ENCODE measurements at regions not wholly inside any gene's neighbourhood (a gene's known extent, or its start where the extent isn't known, plus 50 kb on each side); places are given as distances from the start of the nearest gene placed in this dataset.
"Not testable (repeated sequence)": the region's sequence is repeated elsewhere in the genome, so short reads cannot be mapped to it uniquely, and the experiment has no call there.

DNA sequence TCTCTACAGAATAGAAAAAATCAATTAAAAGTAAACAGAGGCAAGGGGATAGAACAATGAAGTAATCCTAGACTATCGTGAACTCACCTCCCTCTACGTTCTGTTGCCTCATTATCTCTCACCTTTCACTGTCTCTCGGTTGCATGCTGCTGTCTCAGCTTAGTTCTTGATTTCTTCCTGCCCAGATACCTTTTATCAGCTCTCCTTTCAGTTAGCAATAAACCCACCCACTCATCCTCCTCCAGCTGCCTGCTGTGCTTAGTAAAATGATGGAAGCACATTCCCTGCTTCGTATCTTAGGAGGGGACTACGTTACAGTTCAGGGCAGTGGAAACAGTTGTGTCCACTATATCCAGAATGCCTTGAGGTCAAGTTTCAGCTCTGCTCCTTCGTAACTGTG is 1709.5 kb upstream of the AGA start:
- FAIRE-seq = no peak

DNA sequence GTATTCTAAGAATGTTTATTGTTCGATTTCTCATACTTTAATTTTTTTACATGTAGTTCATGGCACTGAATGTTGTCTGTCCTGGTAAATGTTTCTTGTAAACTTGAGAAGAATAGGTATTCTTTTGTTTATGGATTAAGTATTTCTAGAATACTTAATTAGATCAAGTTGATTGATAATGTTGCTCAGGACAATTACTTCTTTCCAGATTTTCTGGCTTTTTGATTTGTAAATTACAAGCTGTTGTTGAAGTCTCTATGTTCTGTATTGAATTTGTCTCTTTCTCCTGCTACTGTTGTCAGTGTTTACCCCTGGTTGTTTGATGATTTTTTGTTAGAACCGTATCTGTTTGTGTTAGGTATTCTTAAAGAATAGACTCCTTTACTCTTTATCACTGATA is 1720.9 kb upstream of the AGA start:
- FAIRE-seq = no peak

DNA sequence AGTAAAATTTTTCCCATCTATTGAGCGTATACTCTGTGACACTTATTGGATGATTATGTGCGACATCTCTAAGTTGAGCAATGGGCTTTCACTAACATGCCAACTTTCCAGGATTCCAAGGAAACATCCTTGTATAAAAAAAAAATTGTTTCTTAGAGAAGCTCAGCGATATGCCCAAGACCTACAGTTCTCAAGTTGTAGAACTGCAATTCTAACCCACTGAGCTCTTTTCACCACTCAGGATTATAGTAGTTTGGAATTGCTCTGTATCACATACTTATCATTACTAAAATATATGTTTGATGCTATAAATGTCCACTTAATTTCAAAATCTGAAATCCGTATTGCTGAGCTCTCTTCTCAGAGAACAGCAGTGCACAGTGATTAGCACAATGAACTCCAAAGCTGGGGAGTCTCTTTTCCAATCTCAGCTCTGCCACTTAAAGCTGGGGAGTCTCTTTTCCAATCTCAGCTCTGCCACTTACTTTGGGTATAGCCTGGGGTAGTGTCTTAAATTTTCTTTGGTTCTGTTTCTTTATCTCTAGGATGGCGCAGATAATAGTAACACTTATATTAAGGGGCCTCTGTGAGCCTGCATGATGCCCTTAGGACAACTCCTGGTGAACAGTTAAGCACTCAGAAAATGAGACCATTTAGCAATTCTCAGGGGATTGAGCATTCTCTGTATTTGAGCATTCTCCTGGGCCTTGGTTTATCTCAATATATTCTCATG is 1722.2 kb upstream of the AGA start:
- FAIRE-seq = no peak

DNA sequence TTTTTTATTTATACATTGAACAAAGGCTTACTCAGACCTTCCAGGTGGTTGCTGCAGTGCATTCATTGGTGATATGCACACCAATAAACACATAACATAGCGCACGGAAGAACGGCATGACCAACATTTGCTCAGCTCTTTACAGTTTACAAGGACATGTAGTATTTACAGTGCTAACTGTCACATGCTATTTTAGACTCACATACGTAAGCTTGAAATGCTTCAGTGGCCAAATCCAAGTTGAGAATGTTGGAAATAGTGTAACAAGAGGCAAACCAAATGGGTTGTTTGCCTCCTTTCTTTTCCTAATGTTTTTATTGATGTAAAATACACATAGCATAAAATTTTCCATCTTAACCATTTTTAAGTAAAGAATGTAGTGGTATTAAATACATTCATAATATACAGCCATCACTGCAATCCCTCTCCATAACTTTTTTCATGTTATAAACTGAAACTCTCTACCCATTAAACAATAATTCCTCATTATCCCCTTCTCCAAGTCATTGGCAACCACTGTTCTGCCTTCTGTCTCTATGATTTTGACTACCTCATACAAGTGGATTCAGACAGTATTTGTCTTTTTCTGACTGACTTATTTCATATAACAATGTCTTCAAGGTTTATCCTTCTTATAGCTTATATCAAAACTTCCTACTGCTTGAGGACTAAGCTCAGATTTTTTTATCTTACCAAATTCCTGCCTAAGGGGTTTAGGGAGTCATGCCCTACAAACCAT is 1722.9 kb upstream of the AGA start:
- no peak for FAIRE-seq

DNA sequence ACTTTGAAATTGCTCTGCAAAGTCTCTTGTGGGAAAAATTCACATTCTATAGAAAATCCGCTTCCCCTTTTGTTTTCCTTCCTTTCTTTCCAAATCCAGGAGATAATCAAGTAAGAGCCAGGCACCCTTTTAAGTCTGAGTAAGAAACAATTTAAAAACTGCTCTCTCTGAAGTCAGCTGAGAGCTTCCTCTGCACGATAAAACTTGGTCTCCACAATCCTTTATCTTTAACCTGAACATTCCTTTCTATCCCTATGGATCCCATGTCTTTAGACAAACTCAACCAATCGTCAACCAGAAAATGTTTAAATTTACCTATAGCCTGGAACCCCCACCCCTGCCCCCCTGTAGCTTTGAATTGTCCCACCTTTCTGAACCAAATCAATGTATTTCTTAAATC is 1723.6 kb upstream of the AGA start:
- FAIRE-seq = no peak

DNA sequence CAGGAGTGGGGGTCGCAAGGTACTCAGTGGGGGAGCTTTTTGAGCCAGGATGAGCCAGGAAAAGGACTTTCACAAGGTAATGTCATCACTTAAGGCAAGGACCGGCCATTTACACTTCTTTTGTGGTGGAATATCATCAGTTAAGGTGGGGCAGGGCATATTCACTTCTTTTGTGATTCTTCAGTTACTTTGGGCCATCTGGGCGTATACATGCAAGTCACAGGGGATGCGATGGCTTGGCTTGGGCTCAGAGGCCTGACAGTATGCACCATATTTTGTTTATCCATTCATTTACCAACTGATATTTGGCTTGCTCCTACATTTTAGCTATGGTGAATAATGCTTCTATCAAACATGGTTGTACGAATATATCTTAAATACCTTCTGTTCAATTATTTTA is 1728.1 kb upstream of the AGA start:
- FAIRE-seq = not testable (repeated sequence)

DNA sequence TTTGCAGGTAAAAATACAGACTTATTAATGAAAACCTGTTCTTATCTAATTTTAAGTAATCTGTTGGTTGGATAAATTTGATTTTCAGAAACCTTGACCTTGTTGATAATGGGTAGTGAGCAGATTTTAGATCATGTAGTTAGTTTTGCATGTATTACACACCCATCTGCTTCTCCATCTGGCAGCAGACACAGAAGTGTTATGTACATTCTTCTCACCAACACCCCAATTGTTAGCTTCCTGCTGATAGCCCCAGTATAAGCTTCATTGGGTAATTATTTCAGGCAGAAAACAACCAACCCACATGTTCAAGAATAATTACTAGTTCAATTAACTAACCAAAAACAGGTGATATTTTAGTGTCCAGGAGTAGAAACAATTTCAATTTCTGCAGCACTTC is 1740.5 kb upstream of the AGA start:
- no peak for FAIRE-seq

DNA sequence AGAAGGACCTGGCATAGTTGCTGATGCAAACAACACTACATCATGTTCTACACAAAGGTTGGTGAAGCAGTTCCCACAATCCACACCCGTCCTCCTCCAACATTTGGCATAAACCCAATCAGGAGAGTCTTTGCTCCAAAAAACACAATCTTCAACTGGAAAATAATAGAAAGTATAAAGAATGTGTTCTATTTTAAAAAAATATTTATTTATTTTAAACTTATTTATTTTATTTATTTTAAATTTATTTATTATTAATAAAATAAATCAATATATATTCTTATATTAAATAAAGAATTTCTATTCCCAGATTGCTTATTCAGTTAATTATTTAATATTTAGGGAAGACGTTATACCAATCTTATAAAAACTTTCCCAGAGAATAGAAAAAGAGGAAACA is 1753.7 kb upstream of the AGA start:
- peak; percentile 18 for FAIRE-seq

DNA sequence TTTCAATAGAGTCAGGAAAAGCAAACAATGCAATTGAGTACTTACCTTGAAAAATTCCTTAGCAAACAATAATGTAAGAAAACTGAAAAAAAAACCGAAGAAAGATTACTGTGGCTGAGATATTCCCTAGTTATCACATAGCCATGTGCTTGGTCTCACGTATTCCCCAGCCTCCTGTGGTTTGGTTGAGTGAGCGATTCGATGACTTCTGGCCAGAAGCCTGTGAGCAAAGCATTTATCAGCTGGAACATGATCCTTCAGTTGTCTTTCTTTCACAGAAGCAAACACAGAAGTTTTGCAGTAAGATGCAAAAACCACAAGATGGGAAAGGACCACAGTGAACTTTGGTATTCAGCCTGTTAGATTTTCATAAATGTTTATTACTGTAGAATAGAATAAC is 1754.3 kb upstream of the AGA start:
- no peak for FAIRE-seq

DNA sequence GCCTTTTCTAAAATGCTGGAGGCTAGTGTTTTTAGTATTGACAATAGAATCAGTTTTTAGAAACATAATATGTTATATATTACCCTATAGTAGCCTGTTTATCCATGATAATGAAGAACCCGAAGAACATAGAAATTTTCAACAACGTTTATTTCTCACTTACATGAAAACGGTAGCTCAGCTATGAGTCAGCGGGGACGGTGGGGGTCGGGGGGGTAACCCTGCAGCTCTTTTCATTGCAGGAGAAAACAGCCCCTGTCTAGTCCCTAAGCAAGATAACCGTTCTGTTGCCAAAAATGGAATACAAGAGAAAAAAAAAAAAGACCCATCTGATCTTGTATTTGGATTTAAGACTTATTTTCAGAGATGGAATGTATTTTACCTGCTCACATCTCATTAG is 1758.4 kb upstream of the AGA start:
- no peak for FAIRE-seq

DNA sequence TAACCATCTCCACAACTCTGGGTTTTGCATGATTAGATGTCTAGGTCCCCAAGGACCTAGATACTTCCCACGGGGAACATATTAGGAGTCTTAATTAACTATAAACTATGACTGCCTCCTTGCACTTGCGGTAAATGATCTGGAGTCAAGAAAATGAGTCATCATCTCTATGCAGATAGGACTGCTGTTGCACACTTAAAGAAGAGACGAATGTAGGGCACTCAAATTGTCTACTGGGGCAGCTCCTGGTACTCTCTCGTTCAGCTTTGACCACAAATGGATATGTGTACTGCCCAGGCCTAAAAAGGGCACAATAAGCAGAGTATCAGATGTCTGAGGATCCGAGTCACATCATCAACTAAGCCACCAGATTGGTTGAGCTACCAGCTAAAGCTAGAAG is 1783.4 kb upstream of the AGA start:
- FAIRE-seq = no peak

DNA sequence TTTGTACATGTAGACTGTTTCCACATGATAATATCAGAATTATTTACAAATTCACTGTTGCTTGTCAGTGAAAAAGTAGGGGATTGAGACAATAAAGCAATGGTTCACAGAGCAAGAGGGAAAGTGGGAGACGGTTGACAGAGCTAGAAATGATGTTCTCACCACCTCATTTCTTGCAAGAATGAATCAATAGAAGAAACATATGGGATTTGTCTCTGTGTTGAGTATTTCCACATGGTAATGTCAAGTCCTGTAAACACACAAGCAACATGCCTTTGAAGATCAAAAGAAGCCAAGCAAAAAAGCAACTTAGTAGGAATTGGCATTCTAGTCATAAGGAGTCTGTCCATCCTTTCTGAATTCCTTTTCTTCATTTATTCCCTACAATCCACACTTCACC is 1806.6 kb upstream of the AGA start:
- FAIRE-seq = no peak

DNA sequence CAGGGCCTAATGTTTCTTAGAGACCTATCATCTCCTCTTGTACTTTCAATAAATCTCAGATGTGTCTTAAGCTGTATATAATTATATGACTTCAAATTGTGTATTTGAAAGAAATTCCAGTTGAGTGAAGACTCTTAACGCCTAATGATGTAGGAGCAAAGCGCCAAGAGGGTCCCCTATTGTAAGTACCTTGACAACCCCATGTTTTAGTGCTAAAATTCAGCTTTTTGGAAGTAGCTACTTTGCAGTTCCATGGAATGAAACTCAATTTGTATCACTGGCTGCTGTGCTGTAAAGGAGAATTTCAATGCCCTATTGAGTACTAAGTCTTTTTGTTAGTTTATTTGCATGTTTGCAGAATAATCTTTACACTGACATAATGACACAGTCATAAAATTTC is 1826.6 kb upstream of the AGA start:
- FAIRE-seq = no peak

DNA sequence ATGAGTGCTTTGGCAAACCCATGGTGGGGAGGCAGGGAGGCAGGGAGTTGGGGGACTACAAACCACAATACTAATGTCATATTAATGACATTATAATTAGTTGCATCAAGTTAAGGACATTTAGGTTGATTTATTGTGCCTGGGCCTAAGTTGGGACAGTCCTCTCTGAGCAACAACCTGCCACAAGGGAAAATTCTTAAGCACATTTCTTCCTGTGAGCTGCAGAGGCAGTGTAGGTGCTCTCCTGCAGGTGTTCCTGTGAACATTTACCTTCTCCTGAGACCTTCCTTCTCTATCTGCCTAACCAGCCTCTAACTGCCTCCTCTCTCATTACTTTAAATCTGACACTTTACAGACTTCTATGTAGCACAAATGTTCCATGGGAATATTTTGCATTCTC is 1830.0 kb upstream of the AGA start:
- FAIRE-seq = no peak

DNA sequence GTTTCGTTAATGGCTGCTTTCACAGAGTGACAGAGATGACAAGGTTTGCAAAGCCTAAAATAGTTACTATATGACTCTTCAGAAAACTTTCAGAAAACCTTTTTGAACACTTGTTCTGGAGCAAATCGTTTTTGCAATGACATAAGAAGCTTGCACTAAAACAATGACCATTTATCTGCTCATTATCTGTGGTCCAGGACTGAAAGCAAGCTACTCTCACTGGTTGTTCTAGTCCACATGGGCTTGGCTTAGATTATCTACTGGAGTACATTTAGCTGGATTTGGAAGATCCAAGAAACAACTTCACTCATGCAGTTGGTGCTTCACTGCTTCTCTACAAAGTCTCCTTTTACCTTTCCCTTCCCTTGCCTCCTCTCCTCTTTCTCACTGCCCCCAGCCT is 1836.4 kb upstream of the AGA start:
- no peak for FAIRE-seq

DNA sequence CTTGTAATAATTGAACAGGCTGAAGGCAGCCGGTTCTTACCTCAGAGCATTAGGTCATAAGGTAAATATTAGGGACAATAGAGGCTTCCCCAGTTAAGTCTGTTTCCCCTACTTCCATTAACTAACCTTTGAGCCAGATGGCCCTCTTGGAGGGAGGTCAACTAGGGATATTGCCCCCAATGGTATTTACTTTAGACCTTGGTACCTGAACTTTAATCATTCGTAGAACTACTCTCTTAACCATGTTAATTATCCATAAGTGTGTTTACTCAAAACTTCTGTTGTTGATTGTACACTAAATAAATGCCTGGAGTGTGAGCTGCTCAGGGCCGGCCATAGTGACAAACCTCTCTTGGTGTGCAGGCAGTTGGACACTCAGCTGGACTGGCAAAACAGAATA is 1843.5 kb upstream of the AGA start:
- FAIRE-seq = no peak

DNA sequence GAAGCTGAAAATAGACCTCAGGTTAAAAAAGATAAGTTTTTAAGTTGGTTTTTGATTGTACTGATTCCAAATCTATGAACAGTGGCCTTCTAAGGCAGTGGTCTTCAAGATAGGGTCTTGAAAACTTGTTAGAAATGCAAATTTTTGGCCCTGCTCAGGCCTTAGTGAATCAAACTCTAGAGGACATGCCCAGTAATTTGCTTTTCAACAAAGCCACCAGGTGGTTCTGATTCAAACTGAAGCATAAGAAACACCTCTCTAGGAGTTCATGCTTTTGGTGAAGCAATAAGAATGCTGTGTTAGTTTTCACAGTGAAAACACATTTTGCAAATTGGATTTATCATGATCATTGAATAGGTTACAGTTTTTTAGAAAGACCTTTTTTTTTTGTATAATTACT is 1849.4 kb upstream of the AGA start:
- no peak for FAIRE-seq

DNA sequence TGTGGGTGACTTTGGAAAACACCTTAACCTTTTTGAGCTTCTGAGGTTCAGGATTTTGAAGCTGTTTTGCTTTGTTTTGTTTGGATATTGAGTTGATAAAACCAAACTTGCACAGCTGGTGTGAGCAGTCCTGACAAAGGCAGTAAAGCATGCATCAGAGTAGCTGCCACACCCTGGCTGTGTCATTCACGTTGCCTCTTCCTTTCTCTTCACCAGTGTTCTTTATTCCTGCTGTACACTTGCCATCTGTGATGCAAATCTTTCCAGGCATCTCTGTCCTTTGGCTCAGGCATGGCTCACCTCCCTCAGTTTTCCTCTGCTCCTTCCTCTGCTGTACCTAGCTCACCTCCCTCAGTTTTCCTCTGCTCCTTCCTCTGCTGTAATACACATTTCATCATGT is 1850.2 kb upstream of the AGA start:
- no peak for FAIRE-seq

DNA sequence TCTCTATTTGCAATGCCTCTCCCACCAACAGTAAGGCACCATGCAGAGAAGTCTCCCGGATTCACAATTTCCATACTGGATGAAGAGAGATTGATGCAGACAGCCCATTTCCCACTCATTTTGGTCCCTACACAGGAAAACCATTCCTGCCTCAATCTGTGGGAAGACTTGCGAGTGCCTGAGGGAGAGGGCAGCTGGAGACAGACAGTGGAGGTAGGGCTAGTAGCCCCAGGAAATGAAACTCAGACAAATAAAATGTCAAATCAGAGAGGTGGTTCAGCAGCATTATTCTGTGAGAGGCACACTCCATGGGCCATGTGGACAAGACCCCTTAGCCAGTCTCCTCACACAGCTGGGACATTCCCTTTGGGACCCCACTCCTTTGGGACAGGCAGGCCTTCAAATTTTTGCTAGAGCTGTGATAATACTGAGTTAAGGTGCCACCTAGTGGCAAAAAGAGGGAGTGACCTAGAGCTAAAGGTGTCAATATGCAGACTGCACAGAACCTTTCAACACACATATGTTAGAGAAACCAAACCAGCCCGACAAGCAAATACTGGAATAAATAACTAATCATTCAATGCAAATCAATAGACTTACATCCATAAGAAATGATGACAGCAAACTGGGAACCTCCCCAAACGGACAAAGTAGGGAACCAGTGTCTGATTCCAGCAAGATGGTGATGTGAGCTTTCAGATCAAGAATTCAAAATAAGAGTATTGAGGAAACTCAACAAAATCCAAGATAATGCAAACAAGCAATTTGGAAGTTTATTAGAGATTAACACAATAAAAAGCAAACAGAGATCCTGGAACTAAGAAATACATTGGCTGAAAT is 1865.3 kb upstream of the AGA start:
- no peak for FAIRE-seq

DNA sequence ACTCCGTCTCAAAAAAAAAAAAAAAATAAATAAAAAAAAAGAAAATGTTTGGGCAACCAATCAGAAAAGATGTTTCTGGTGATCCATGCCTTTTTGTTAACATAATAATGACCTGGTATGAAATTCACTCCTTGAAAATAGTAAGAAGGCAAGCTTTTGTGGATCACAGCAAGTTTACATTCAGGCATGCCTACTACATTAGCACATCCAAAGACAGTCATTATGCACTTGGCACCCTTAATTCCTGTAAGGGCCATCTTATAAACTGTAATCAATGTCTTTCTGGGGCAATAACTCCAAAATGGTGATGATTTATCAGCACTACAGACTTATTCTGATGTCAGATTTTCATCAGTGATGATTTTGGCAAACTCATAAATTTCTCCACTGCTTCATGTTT is 1871.6 kb upstream of the AGA start:
- no peak for FAIRE-seq

DNA sequence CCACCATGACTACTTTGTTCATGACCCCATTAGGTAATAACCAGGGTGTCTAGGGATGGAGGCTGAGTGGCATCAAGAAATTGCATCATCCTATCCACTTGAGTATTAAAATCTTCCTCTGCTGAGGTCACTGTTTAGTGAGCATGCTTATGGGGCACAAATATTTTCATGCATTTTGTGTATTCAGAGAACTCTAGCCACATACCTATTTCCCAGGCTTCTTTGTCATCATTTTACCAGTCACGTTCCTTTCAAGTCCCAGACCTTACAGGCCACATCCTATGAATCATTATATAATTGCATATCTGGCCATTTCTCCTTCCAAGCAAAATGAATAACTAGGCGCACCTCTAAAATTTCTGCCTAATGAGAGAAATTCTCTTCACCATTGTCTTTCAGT is 1882.9 kb upstream of the AGA start:
- no peak for FAIRE-seq

DNA sequence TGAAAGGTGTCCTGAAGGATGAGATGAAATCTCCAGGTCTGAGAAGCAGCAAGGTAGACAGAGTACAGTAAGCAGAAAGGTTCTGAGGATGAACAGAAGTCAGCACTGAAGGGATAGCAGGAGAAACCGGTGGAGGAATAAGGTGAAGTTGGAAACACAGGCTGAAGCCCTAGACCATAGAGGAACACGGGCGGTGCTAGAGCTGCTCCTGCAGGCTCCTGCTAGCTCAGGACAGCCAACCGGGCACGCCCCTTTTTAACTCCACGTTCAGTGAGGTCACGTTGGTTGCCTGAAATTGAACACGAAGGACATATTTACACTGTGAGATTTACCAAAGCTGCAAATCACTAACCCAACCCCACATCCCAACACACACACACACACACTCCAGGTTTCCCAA is 1886.4 kb upstream of the AGA start:
- FAIRE-seq = no peak

DNA sequence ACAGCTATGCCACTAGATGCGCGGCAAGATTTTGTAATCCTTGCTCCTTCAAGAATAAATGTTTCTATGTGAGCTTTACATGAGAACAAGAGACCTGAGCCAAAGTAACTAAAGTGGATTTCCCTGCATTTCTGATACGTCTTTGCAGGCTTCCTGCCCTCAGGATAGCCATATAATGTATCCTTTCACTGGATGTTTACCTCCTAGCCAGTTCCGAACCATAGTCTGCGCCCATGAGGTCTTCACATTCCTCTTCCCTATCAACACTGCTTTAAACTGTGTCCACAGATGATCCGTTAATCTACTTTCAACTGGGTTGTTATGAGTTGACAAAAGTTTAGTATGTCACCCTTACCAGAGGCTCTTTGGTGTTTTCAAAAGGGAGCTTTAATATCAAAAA is 1889.1 kb upstream of the AGA start:
- no peak for FAIRE-seq

DNA sequence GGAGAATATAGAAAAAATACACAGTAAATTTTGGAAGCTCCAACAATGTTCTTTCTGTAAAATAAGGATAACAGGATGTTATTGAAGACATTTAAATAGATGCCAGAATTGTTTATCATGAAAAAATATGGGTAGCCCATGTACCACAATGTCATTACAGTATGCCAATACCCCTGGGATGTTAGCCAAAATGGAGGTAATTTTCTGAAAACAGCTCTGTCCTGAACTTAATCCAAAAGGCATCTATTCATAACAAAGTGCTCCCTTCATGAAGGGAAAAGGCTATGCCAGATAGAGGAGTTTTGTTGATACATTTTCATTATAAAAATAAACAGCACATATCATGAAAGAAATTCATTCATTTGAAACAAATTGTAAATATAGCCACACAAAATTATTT is 1902.6 kb upstream of the AGA start:
- FAIRE-seq = no peak
